SK-N-SH treated with all-trans-retinoic acid at 6 μM for 48 hours (cell line): ENCODE measurements at regions not wholly inside any gene's neighbourhood (a gene's known extent, or its start where the extent isn't known, plus 50 kb on each side); places are given as distances from the start of the nearest gene placed in this dataset.

Experiments used
- ATAC-seq: fragments of 200-7000 bp; cut with Tn5 transposase; 3 replicates; pipeline ENCODE4 v1.9.1; 2020; ENCODE audit warnings: mild to moderate bottlenecking, moderate library complexity
- ARNTL ChIP-seq: fragments of 450-650 bp; formaldehyde crosslinking; IDR thresholded peaks from 2 replicates; pipeline ENCODE4 v1.5.0; 2020; ENCODE audit warnings: low read depth, mild to moderate bottlenecking, moderate library complexity, borderline replicate concordance
- CSDC2 ChIP-seq: fragments of 250-450 bp; sonication (Bioruptor Pico); IDR thresholded peaks from 2 replicates; pipeline ENCODE4 v1.5.0; 2020; ENCODE audit warnings: mild to moderate bottlenecking, moderate library complexity
- ESRRG ChIP-seq: fragments of 250-450 bp; sonication (Bioruptor Pico); IDR thresholded peaks from 2 replicates; pipeline ENCODE4 v1.6.1; 2021; ENCODE audit warnings: mild to moderate bottlenecking
- GLIS3 ChIP-seq: fragments of 250-450 bp; sonication (Bioruptor Pico); IDR thresholded peaks from 2 replicates; pipeline ENCODE4 v1.5.0; 2020; ENCODE audit warnings: mild to moderate bottlenecking, moderate library complexity
- ISL1 ChIP-seq: fragments of 250-450 bp; sonication (Bioruptor Pico); IDR thresholded peaks from 2 replicates; pipeline ENCODE4 v2.1.2; 2022; ENCODE audit warnings: mild to moderate bottlenecking, moderate library complexity
- OSR1 ChIP-seq: fragments of 250-450 bp; sonication (Bioruptor Pico); IDR thresholded peaks from 2 replicates; pipeline ENCODE4 v1.8.0; 2022; ENCODE audit warnings: moderate library complexity, mild to moderate bottlenecking, inconsistent platforms
- PPARA ChIP-seq: fragments of 250-450 bp; sonication (Bioruptor Pico); IDR thresholded peaks from 2 replicates; pipeline ENCODE4 v1.5.0; 2020; ENCODE audit warnings: mild to moderate bottlenecking, borderline replicate concordance
- RARB ChIP-seq: fragments of 250-450 bp; sonication (Bioruptor Pico); IDR thresholded peaks from 2 replicates; pipeline ENCODE4 v1.8.0; 2021; ENCODE audit warnings: mild to moderate bottlenecking, moderate library complexity
- SNAI2 ChIP-seq: fragments of 250-450 bp; sonication (Bioruptor Pico); IDR thresholded peaks from 2 replicates; pipeline ENCODE4 v1.5.0; 2020; ENCODE audit warnings: mild to moderate bottlenecking, moderate library complexity
- TCF4 ChIP-seq: fragments of 250-450 bp; sonication (Bioruptor Pico); IDR thresholded peaks from 2 replicates; pipeline ENCODE4 v1.8.0; 2021; ENCODE audit warnings: mild to moderate bottlenecking, moderate library complexity, borderline replicate concordance
- TOX ChIP-seq: fragments of 250-450 bp; sonication (Bioruptor Pico); IDR thresholded peaks from 2 replicates; pipeline ENCODE4 v1.8.0; 2021; ENCODE audit warnings: mild to moderate bottlenecking, moderate library complexity, borderline replicate concordance
- ZC3H10 ChIP-seq: fragments of 250-450 bp; sonication (Bioruptor Pico); IDR thresholded peaks from 2 replicates; pipeline ENCODE4 v1.5.1; 2021; ENCODE audit warnings: mild to moderate bottlenecking, moderate library complexity
- ZFP3 ChIP-seq: fragments of 250-450 bp; sonication (Bioruptor Pico); IDR thresholded peaks from 2 replicates; pipeline ENCODE4 v1.5.0; 2020; ENCODE audit warnings: mild to moderate bottlenecking, moderate library complexity
- ZFP30 ChIP-seq: fragments of 450-650 bp; formaldehyde crosslinking; IDR thresholded peaks from 2 replicates; pipeline ENCODE4 v1.5.0; 2022; ENCODE audit warnings: mild to moderate bottlenecking, moderate library complexity
- ZNF565 ChIP-seq: fragments of 450-650 bp; formaldehyde crosslinking; conservative IDR thresholded peaks from 2 replicates; pipeline ENCODE4 v1.5.0; 2020; ENCODE audit warnings: low read depth, mild to moderate bottlenecking, moderate library complexity
- ZNF70 ChIP-seq: fragments of 450-650 bp; formaldehyde crosslinking; IDR thresholded peaks from 2 replicates; pipeline ENCODE4 v1.5.0; 2020; ENCODE audit warnings: mild to moderate bottlenecking, moderate library complexity
- ZNF8 ChIP-seq: fragments of 450-650 bp; formaldehyde crosslinking; IDR thresholded peaks from 2 replicates; pipeline ENCODE4 v1.5.0; 2020; ENCODE audit warnings: mild to moderate bottlenecking, moderate library complexity
- TF ChIP-seq, protein P1 (sequence below): fragments of 250-450 bp; sonication (Bioruptor Pico); IDR thresholded peaks from 2 replicates; pipeline ENCODE4 v1.5.1; 2020; ENCODE audit warnings: low read depth, mild to moderate bottlenecking, moderate library complexity
- TF ChIP-seq, protein P2 (sequence below): fragments of 250-450 bp; sonication (Bioruptor Pico); IDR thresholded peaks from 2 replicates; pipeline ENCODE4 v1.8.0; 2020; ENCODE audit warnings: mild to moderate bottlenecking, moderate library complexity, borderline replicate concordance
- TF ChIP-seq, protein P3 (sequence below): fragments of 250-450 bp; sonication (Bioruptor Pico); IDR thresholded peaks from 2 replicates; pipeline ENCODE4 v1.5.1; 2021; ENCODE audit warnings: mild to moderate bottlenecking, moderate library complexity
- TF ChIP-seq, protein P4 (sequence below): fragments of 250-450 bp; sonication (Bioruptor Pico); IDR thresholded peaks from 2 replicates; pipeline ENCODE4 v1.5.0; 2020; ENCODE audit warnings: mild to moderate bottlenecking, moderate library complexity

DNA sequence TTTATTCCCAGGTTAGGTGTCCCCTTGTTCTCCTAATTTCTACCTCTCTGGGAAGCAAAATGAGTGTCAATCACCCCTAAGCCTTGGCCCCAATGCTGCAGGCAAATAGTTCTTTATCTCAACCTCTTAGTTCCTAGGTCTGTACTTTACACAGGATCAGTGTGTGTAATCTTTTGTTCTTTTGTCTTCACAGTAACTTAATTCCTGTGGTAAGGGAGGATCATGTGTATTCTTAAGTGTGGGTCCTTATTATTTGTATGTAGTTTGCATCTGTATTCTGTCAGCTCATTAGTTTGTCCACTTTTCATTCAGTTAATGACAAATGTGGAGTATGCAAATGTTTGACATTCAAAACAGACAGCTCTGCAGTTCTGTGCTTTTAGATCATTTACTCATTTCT lies 166.7 kb downstream of the FAT3 start:
- ATAC-seq = no peak
- TF ChIP-seq, protein P1, sequence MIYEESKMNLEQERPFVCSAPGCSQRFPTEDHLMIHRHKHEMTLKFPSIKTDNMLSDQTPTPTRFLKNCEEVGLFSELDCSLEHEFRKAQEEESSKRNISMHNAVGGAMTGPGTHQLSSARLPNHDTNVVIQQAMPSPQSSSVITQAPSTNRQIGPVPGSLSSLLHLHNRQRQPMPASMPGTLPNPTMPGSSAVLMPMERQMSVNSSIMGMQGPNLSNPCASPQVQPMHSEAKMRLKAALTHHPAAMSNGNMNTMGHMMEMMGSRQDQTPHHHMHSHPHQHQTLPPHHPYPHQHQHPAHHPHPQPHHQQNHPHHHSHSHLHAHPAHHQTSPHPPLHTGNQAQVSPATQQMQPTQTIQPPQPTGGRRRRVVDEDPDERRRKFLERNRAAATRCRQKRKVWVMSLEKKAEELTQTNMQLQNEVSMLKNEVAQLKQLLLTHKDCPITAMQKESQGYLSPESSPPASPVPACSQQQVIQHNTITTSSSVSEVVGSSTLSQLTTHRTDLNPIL = no peak
- no peak for TF ChIP-seq TOX
- no peak for TF ChIP-seq RARB (CRISPR knock-in tag)
- TF ChIP-seq ESRRG = no peak
- TF ChIP-seq OSR1 = no peak
- no peak for TF ChIP-seq CSDC2 (CRISPR knock-in tag)
- TF ChIP-seq, protein P2, sequence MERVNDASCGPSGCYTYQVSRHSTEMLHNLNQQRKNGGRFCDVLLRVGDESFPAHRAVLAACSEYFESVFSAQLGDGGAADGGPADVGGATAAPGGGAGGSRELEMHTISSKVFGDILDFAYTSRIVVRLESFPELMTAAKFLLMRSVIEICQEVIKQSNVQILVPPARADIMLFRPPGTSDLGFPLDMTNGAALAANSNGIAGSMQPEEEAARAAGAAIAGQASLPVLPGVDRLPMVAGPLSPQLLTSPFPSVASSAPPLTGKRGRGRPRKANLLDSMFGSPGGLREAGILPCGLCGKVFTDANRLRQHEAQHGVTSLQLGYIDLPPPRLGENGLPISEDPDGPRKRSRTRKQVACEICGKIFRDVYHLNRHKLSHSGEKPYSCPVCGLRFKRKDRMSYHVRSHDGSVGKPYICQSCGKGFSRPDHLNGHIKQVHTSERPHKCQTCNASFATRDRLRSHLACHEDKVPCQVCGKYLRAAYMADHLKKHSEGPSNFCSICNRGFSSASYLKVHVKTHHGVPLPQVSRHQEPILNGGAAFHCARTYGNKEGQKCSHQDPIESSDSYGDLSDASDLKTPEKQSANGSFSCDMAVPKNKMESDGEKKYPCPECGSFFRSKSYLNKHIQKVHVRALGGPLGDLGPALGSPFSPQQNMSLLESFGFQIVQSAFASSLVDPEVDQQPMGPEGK (CRISPR knock-in tag) = no peak
- TF ChIP-seq, protein P3, sequence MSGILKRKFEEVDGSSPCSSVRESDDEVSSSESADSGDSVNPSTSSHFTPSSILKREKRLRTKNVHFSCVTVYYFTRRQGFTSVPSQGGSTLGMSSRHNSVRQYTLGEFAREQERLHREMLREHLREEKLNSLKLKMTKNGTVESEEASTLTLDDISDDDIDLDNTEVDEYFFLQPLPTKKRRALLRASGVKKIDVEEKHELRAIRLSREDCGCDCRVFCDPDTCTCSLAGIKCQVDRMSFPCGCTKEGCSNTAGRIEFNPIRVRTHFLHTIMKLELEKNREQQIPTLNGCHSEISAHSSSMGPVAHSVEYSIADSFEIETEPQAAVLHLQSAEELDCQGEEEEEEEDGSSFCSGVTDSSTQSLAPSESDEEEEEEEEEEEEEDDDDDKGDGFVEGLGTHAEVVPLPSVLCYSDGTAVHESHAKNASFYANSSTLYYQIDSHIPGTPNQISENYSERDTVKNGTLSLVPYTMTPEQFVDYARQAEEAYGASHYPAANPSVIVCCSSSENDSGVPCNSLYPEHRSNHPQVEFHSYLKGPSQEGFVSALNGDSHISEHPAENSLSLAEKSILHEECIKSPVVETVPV = no peak
- no peak for TF ChIP-seq ZNF70
- TF ChIP-seq ZNF8 (CRISPR knock-in tag) = no peak
- TF ChIP-seq, protein P4, sequence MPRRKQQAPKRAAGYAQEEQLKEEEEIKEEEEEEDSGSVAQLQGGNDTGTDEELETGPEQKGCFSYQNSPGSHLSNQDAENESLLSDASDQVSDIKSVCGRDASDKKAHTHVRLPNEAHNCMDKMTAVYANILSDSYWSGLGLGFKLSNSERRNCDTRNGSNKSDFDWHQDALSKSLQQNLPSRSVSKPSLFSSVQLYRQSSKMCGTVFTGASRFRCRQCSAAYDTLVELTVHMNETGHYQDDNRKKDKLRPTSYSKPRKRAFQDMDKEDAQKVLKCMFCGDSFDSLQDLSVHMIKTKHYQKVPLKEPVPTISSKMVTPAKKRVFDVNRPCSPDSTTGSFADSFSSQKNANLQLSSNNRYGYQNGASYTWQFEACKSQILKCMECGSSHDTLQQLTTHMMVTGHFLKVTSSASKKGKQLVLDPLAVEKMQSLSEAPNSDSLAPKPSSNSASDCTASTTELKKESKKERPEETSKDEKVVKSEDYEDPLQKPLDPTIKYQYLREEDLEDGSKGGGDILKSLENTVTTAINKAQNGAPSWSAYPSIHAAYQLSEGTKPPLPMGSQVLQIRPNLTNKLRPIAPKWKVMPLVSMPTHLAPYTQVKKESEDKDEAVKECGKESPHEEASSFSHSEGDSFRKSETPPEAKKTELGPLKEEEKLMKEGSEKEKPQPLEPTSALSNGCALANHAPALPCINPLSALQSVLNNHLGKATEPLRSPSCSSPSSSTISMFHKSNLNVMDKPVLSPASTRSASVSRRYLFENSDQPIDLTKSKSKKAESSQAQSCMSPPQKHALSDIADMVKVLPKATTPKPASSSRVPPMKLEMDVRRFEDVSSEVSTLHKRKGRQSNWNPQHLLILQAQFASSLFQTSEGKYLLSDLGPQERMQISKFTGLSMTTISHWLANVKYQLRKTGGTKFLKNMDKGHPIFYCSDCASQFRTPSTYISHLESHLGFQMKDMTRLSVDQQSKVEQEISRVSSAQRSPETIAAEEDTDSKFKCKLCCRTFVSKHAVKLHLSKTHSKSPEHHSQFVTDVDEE = no peak
- TF ChIP-seq ZFP30 (CRISPR knock-in tag) = no peak
- TF ChIP-seq ARNTL (CRISPR knock-in tag) = no peak
- TF ChIP-seq ZC3H10 (CRISPR knock-in tag) = no peak
- no peak for TF ChIP-seq SNAI2
- no peak for TF ChIP-seq ISL1 (CRISPR knock-in tag)
- no peak for TF ChIP-seq PPARA (CRISPR knock-in tag)
- no peak for TF ChIP-seq ZNF565 (CRISPR knock-in tag)
- TF ChIP-seq GLIS3 (CRISPR knock-in tag) = no peak

DNA sequence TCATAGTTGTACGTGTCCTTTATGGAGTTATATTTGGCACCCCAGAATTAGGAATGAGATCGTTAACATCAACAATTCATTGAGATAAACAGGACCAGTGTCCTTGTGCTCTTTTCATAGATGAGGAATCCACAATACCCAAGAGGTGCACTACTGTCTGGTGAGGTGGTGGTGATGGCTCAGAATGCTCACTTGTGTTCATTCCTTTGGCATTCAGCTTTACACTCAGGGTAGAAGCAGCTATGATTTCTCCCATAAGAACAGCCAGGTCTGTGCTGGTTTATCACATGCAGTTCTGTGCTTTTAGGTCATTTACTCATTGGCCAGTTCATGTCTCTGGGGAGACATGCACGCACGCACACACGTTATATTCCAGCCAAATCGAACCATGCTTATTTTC lies 167.2 kb downstream of the FAT3 start:
- no peak for TF ChIP-seq PPARA (CRISPR knock-in tag)
- no peak for TF ChIP-seq CSDC2 (CRISPR knock-in tag)
- TF ChIP-seq SNAI2 = no peak
- TF ChIP-seq RARB (CRISPR knock-in tag) = no peak
- TF ChIP-seq, protein P3 = no peak
- TF ChIP-seq, protein P2 (CRISPR knock-in tag) = no peak
- no peak for ATAC-seq

DNA sequence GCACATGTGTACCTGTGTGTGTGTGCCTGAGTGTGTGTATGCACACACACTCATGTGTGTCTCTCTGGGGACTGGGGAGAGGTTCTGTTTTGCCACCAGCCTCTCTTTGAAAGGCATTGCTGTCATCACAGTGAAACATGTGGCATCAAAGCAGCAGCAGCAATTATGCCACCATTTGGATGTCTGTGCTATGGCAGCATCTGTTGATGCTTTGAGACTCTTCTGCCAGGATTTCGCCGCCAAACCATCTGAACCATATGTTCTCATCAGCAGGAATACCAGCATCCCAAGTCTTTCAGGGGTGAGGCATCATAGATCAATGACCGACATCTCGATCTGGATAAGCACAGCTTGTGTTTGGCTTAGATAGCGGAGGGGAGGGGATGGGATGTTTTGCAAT lies 168.6 kb downstream of the FAT3 start:
- ATAC-seq = no peak
- TF ChIP-seq TCF4 (no peak), ZFP3 (CRISPR knock-in tag) (no peak), ISL1 (CRISPR knock-in tag) (no peak), SNAI2 (no peak), ZNF70 (no peak), CSDC2 (CRISPR knock-in tag) (no peak), PPARA (CRISPR knock-in tag) (no peak)
- TF ChIP-seq, protein P3 = no peak
- TF ChIP-seq, protein P2 (CRISPR knock-in tag) = no peak
- TF ChIP-seq, protein P1 = no peak
